MM.1S (cell line): ENCODE measurements at regions not wholly inside any gene's neighbourhood (a gene's known extent, or its start where the extent isn't known, plus 50 kb on each side); places are given as distances from the start of the nearest gene placed in this dataset.

Source experiments
- CTCF ChIP-seq: fragments of 300-600 bp; sonication (generic); IDR thresholded peaks from 2 replicates; pipeline ENCODE4 v1.5.1; 2016; ENCODE audit warnings: antibody characterized with exemption, low read length, mixed read lengths
- EZH2 ChIP-seq: fragments of 300-600 bp; sonication (generic); optimal IDR thresholded peaks from 2 replicates; pipeline ENCODE3; 2017; ENCODE audit warnings: low read depth, mild to moderate bottlenecking, antibody characterized with exemption, low read length, mixed read lengths

- no peak for TF ChIP-seq CTCF
- TF ChIP-seq EZH2, result no peak
Measured at GRCh38 chrX:26373829-26374228, 157.9 kb downstream of the MAGEB5 start.
